ENCODE measurements at regions not wholly inside any gene's neighbourhood (a gene's known extent, or its start where the extent isn't known, plus 50 kb on each side); places are given as distances from the start of the nearest gene placed in this dataset.

DNA sequence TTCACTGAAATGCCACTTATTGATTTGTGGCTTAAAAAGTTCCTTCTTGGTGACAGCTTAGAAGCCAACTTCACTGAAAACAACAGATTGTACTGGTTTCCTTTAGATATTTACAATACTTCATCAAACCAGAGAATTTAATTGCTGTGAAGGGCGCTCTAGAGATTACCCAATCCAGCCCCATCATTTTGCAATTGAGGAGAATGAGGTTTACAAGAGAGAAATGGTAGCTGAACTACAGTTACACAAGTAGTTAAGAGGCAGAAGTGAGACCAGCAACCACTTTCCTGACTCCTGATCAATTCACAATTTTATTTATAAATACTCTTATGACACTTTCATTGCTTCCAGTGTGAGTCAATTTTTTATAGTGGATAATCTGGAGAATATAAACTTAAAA is 103.5 kb upstream of the APC start:
- no peak for DNase-seq (ENCODE audit: low spot score)
- TF ChIP-seq, protein P1, sequence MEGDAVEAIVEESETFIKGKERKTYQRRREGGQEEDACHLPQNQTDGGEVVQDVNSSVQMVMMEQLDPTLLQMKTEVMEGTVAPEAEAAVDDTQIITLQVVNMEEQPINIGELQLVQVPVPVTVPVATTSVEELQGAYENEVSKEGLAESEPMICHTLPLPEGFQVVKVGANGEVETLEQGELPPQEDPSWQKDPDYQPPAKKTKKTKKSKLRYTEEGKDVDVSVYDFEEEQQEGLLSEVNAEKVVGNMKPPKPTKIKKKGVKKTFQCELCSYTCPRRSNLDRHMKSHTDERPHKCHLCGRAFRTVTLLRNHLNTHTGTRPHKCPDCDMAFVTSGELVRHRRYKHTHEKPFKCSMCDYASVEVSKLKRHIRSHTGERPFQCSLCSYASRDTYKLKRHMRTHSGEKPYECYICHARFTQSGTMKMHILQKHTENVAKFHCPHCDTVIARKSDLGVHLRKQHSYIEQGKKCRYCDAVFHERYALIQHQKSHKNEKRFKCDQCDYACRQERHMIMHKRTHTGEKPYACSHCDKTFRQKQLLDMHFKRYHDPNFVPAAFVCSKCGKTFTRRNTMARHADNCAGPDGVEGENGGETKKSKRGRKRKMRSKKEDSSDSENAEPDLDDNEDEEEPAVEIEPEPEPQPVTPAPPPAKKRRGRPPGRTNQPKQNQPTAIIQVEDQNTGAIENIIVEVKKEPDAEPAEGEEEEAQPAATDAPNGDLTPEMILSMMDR (IDR thresholded peaks at IDR 0.05; ENCODE audit: extremely low read depth, missing control alignments): no peak

DNA sequence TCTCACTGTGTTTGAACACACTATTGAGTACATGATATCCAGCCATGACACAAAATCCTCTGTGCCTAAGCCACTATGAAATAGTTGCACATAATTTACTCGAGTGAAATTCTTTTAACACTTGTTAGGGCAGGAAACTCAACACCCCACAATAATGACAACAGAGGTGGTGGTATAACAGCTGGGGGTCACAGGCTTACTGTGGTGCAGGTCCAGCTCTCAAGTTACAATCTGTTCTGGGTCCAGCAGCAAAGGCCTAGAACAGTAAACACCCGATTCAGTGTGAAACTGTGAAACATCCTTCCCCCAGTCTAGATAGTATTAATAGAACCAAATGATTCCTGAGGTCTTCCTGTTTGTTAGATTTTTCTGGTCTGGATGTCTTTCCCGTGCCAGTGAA is 102.9 kb upstream of the APC start:
- DNase-seq (ENCODE audit: low spot score): no peak

DNA sequence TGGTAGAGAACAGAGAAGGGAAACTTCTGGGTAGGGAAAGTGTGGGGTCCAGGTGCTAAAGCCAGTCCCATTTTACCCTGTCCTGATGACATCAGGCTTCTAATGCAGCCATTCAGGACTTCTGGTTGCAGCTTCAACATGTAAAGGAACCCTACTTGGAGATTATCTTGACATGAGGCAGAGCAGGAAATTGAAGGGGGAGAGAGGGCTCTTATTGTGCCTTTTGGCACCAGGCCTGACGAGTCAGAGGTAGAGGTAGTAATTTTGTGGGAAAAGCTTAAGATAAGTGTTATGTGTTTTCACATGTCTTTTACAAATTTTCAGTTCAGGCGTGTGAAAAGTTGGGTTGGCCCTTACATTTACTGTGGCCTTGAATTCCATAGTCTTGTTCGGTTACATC is 102.4 kb upstream of the APC start:
- TF ChIP-seq, protein P1 (IDR thresholded peaks at IDR 0.05; ENCODE audit: extremely low read depth, missing control alignments): no peak
- DNase-seq (ENCODE audit: low spot score): no peak

More for the DNA sequence above, 102.9 kb upstream of the APC start:
- TF ChIP-seq, protein P1 (IDR thresholded peaks at IDR 0.05; ENCODE audit: extremely low read depth, missing control alignments): no peak

DNA sequence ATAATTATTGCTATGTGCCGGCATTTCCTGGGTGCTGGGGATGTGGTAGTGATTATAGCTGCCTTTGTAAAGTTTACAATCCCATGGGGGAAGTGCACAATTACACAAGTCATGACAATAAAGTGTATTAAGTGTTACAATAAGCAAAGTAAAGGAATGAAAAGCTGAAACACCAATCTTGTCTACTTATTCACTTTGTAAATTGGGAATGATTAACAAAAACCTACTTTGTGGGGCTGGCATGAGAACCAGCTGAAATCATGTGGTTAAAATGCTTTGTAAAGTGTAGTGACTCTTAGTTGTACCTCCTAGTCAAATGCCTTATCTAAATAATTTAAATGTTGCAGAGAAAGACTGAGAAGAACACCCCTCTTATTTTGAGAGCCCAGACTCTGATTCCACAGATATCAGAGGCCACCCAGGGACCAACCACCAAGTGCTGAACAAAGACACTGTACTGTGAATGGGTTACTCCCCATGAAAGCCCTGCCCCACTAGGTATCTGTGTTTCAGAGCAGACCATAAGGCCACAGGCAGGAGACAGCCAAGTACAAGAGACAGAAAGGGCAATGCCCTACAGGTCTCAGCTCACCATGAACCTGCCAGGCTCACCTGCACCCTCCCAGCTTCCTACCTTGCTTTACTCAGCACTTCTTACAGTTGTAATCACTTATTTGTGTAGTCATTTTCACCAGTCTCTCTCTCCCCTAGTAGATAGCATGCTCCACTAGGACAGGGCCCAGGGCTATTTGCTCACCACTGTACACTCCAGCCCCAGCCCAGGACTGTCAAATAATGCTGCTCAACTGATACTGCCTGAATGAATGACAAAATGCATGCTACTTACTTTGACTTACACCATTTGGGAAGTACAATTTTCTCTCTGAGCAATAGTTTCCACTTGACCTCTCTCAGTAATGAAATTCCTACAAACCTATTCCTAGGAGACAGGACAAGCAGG is 101.6 kb upstream of the APC start:
- no peak for DNase-seq (ENCODE audit: low spot score)
- TF ChIP-seq, protein P1 (IDR thresholded peaks at IDR 0.05; ENCODE audit: extremely low read depth, missing control alignments): no peak

DNA sequence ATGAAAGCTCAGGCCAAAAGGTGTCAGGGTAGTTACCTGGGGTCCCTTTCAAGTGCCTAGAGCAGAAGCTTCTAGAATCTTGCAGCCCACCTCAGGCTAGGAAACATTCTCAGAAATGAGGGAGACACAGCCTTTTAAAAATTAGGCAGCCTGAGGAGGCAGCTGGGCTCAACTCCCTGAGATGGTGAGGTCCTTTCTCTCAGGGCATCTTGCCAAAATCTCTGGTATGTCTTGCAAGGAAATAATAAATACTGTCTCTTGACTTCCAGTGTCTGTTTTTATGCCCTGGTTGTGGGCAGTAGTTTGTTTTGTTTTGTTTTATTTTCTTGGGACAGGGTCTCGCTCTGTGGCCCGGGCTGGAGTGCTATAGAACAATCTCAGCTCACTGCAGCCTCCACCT is 100.9 kb upstream of the APC start:
- no peak for DNase-seq (ENCODE audit: low spot score)

DNA sequence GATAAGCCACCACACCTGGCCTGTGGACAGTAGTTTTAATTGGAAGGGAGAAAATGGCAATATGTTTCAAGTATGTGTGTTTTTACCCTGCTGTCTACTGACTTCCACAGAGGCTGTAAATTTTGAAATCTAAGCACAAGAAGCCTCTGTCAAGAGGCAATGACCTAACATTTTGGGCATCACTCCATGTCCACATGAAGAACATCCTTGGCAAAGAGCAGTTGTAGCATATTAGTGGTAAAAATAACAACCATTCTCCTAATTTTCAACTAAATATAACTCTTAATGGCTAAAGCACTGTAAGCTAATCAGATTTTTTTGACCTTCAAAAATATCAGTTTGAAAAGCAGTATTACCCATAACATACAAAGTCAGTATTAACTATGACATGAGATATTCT is 100.3 kb upstream of the APC start:
- DNase-seq (ENCODE audit: low spot score): no peak
- TF ChIP-seq, protein P1 (IDR thresholded peaks at IDR 0.05; ENCODE audit: extremely low read depth, missing control alignments): no peak

More for the DNA sequence above, 100.9 kb upstream of the APC start:
- TF ChIP-seq, protein P1 (IDR thresholded peaks at IDR 0.05; ENCODE audit: extremely low read depth, missing control alignments): no peak

DNA sequence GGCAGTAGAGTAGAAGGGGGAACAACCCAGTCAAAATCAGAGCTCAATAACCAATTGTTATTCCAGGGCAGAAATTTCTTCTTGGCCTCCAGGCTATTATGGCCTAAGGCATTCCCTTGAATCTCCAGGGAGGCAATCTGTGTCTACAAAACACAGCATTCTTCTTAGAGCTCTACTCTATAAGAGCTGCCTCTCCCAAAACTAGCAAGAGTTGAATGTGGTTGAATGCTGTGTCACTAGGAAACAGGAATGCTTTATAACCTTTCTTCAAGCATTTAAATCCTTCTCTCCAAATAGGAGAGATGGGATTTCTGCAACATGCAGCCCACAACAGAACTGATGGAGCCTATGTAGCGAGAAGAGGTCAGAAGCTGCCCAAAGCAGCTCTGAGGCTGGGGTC is 97.1 kb upstream of the APC start:
- DNase-seq (ENCODE audit: low spot score): no peak
- TF ChIP-seq, protein P1 (IDR thresholded peaks at IDR 0.05; ENCODE audit: extremely low read depth, missing control alignments): no peak

All from GM20000 (cell line).